ENCODE measurements at regions not wholly inside any gene's neighbourhood (a gene's known extent, or its start where the extent isn't known, plus 50 kb on each side); places are given as distances from the start of the nearest gene placed in this dataset.

GRCh38 chr11:112566124-112566523, 305.5 kb upstream of the PLET1 start:
- no peak for DNase-seq
- no peak overlapping the region for H3K27ac ChIP-seq (ENCODE audit: low read depth in 1 of 3, low read length in 2 of 3)

GRCh38 chr11:112570333-112570732, 309.7 kb upstream of the PLET1 start:
- Histone ChIP-seq H3K27ac (ENCODE audit: low read depth in 1 of 3, low read length in 2 of 3) (no peak overlapping the region), H3K27me3 (ENCODE audit: control insufficient read depth in 3 of 3, insufficient read depth in 3 of 3, low read length in 3 of 3) (peaks cover 0 to 5% (median 1%) of the 10 kb centered on the region in 3 donors), H3K36me3 (ENCODE audit: control insufficient read depth in 3 of 3, insufficient read depth in 2 of 3, low read depth in 1 of 3, low read length in 3 of 3) (no peaks in the 10 kb centered on the region), H3K4me3 (ENCODE audit: low read depth in 1 of 3, low read length in 3 of 3) (no peak overlapping the region), H3K4me1 (ENCODE audit: control insufficient read depth in 3 of 3, insufficient read depth in 2 of 3, low read depth in 1 of 3, low read length in 2 of 3) (no peaks in the 10 kb centered on the region), H3K9me3 (ENCODE audit: control insufficient read depth in 2 of 2, insufficient read depth in 1 of 2, low read depth in 1 of 2, low read length in 1 of 2) (no peaks in the 10 kb centered on the region)
- FAIRE-seq (no peak), DNase-seq (peak in 1 of 2 donors; percentile 16)
- WGBS, 3 donors, result 13 to 43% (median 37%) methylated on average over 6 of the region's 6 CpGs

More at GRCh38 chr11:112566124-112566523, 305.5 kb upstream of the PLET1 start:
- no peak overlapping the region for H3K4me3 ChIP-seq (ENCODE audit: low read depth in 1 of 3, low read length in 3 of 3)
- no peaks in the 10 kb centered on the region for H3K9me3 ChIP-seq (ENCODE audit: control insufficient read depth in 2 of 2, insufficient read depth in 1 of 2, low read depth in 1 of 2, low read length in 1 of 2)
- WGBS, 3 donors, result 68 to 76% (median 69%) methylated on average over 2 of the region's 2 CpGs
- H3K36me3 ChIP-seq (ENCODE audit: control insufficient read depth in 3 of 3, insufficient read depth in 2 of 3, low read depth in 1 of 3, low read length in 3 of 3), result no peaks in the 10 kb centered on the region
- peaks cover 0 to 3% (median 0%) of the 10 kb centered on the region in 3 donors for H3K4me1 ChIP-seq (ENCODE audit: control insufficient read depth in 3 of 3, insufficient read depth in 2 of 3, low read depth in 1 of 3, low read length in 2 of 3)
- H3K27me3 ChIP-seq (ENCODE audit: control insufficient read depth in 3 of 3, insufficient read depth in 3 of 3, low read length in 3 of 3), result peaks cover 0 to 5% (median 0%) of the 10 kb centered on the region in 3 donors
- FAIRE-seq, result no peak

- WGBS, 3 donors, result 56 to 71% (median 62%) methylated on average over 3 of the region's 3 CpGs
Measured at GRCh38 chr11:112579282-112579681, 318.6 kb upstream of the PLET1 start.

GRCh38 chr11:112580864-112581263, 320.2 kb upstream of the PLET1 start:
- no peak for FAIRE-seq

More at GRCh38 chr11:112579282-112579681, 318.6 kb upstream of the PLET1 start:
- no peak overlapping the region for H3K4me3 ChIP-seq (ENCODE audit: low read depth in 1 of 3, low read length in 3 of 3)
- no peak for FAIRE-seq
- no peak for DNase-seq
- no peak overlapping the region for H3K27ac ChIP-seq (ENCODE audit: low read depth in 1 of 3, low read length in 2 of 3)
- peaks cover 0 to 6% of the 10 kb centered on the region in 2 donors for H3K9me3 ChIP-seq (ENCODE audit: control insufficient read depth in 2 of 2, insufficient read depth in 1 of 2, low read depth in 1 of 2, low read length in 1 of 2)
- H3K27me3 ChIP-seq (ENCODE audit: control insufficient read depth in 3 of 3, insufficient read depth in 3 of 3, low read length in 3 of 3), result no peaks in the 10 kb centered on the region
- H3K36me3 ChIP-seq (ENCODE audit: control insufficient read depth in 3 of 3, insufficient read depth in 2 of 3, low read depth in 1 of 3, low read length in 3 of 3), result no peaks in the 10 kb centered on the region
- no peaks in the 10 kb centered on the region for H3K4me1 ChIP-seq (ENCODE audit: control insufficient read depth in 3 of 3, insufficient read depth in 2 of 3, low read depth in 1 of 3, low read length in 2 of 3)

GRCh38 chr11:112581747-112582146, 321.1 kb upstream of the PLET1 start:
- Histone ChIP-seq H3K27ac (ENCODE audit: low read depth in 1 of 3, low read length in 2 of 3) (no peak overlapping the region), H3K9me3 (ENCODE audit: control insufficient read depth in 2 of 2, insufficient read depth in 1 of 2, low read depth in 1 of 2, low read length in 1 of 2) (peaks cover 0 to 3% of the 10 kb centered on the region in 2 donors), H3K27me3 (ENCODE audit: control insufficient read depth in 3 of 3, insufficient read depth in 3 of 3, low read length in 3 of 3) (peaks cover 0 to 2% (median 0%) of the 10 kb centered on the region in 3 donors), H3K36me3 (ENCODE audit: control insufficient read depth in 3 of 3, insufficient read depth in 2 of 3, low read depth in 1 of 3, low read length in 3 of 3) (no peaks in the 10 kb centered on the region), H3K4me1 (ENCODE audit: control insufficient read depth in 3 of 3, insufficient read depth in 2 of 3, low read depth in 1 of 3, low read length in 2 of 3) (no peaks in the 10 kb centered on the region), H3K4me3 (ENCODE audit: low read depth in 1 of 3, low read length in 3 of 3) (no peak overlapping the region)
- no peak for FAIRE-seq
- 74 to 80% (median 76%) methylated on average over 4 of the region's 4 CpGs for WGBS, 3 donors
- no peak for DNase-seq

More at GRCh38 chr11:112580864-112581263, 320.2 kb upstream of the PLET1 start:
- no peak for DNase-seq
- no peaks in the 10 kb centered on the region for H3K4me1 ChIP-seq (ENCODE audit: control insufficient read depth in 3 of 3, insufficient read depth in 2 of 3, low read depth in 1 of 3, low read length in 2 of 3)
- H3K4me3 ChIP-seq (ENCODE audit: low read depth in 1 of 3, low read length in 3 of 3), result no peak overlapping the region
- peaks cover 0 to 1% (median 0%) of the 10 kb centered on the region in 3 donors for H3K27me3 ChIP-seq (ENCODE audit: control insufficient read depth in 3 of 3, insufficient read depth in 3 of 3, low read length in 3 of 3)
- no peaks in the 10 kb centered on the region for H3K36me3 ChIP-seq (ENCODE audit: control insufficient read depth in 3 of 3, insufficient read depth in 2 of 3, low read depth in 1 of 3, low read length in 3 of 3)
- H3K9me3 ChIP-seq (ENCODE audit: control insufficient read depth in 2 of 2, insufficient read depth in 1 of 2, low read depth in 1 of 2, low read length in 1 of 2), result peaks cover 0 to 3% of the 10 kb centered on the region in 2 donors
- H3K27ac ChIP-seq (ENCODE audit: low read depth in 1 of 3, low read length in 2 of 3), result no peak overlapping the region

- H3K4me3 ChIP-seq (ENCODE audit: low read depth in 1 of 3, low read length in 3 of 3), result no peak overlapping the region
- no peaks in the 10 kb centered on the region for H3K36me3 ChIP-seq (ENCODE audit: control insufficient read depth in 3 of 3, insufficient read depth in 2 of 3, low read depth in 1 of 3, low read length in 3 of 3)
- FAIRE-seq (no peak), DNase-seq (no peak)
- H3K27ac ChIP-seq (ENCODE audit: low read depth in 1 of 3, low read length in 2 of 3), result no peak overlapping the region
- no peaks in the 10 kb centered on the region for H3K4me1 ChIP-seq (ENCODE audit: control insufficient read depth in 3 of 3, insufficient read depth in 2 of 3, low read depth in 1 of 3, low read length in 2 of 3)
- H3K9me3 ChIP-seq (ENCODE audit: control insufficient read depth in 2 of 2, insufficient read depth in 1 of 2, low read depth in 1 of 2, low read length in 1 of 2), result peaks cover 0 to 3% of the 10 kb centered on the region in 2 donors
- H3K27me3 ChIP-seq (ENCODE audit: control insufficient read depth in 3 of 3, insufficient read depth in 3 of 3, low read length in 3 of 3), result peaks cover 0 to 2% (median 0%) of the 10 kb centered on the region in 3 donors
Measured at GRCh38 chr11:112582366-112582765, 321.7 kb upstream of the PLET1 start.

GRCh38 chr11:112583261-112583893, 322.7 kb upstream of the PLET1 start:
- Histone ChIP-seq H3K27me3 (ENCODE audit: control insufficient read depth in 3 of 3, insufficient read depth in 3 of 3, low read length in 3 of 3) (peaks cover 0 to 2% (median 0%) of the 10 kb centered on the region in 3 donors), H3K9me3 (ENCODE audit: control insufficient read depth in 2 of 2, insufficient read depth in 1 of 2, low read depth in 1 of 2, low read length in 1 of 2) (peaks cover 0 to 3% of the 10 kb centered on the region in 2 donors), H3K4me1 (ENCODE audit: control insufficient read depth in 3 of 3, insufficient read depth in 2 of 3, low read depth in 1 of 3, low read length in 2 of 3) (peaks cover 0 to under 1% (median 0%) of the 10 kb centered on the region in 3 donors), H3K27ac (ENCODE audit: low read depth in 1 of 3, low read length in 2 of 3) (no peak overlapping the region), H3K4me3 (ENCODE audit: low read depth in 1 of 3, low read length in 3 of 3) (no peak overlapping the region), H3K36me3 (ENCODE audit: control insufficient read depth in 3 of 3, insufficient read depth in 2 of 3, low read depth in 1 of 3, low read length in 3 of 3) (no peaks in the 10 kb centered on the region)
- no peak for DNase-seq
- 67 to 69% (median 69%) methylated on average over 8 of the region's 8 CpGs for WGBS, 3 donors
- FAIRE-seq, result no peak

GRCh38 chr11:112584672-112585071, 324.0 kb upstream of the PLET1 start:
- no peaks in the 10 kb centered on the region for H3K36me3 ChIP-seq (ENCODE audit: control insufficient read depth in 3 of 3, insufficient read depth in 2 of 3, low read depth in 1 of 3, low read length in 3 of 3)
- WGBS, 3 donors, result 46 to 67% (median 52%) methylated on average over 4 of the region's 4 CpGs
- FAIRE-seq (no peak), DNase-seq (no peak)
- H3K9me3 ChIP-seq (ENCODE audit: control insufficient read depth in 2 of 2, insufficient read depth in 1 of 2, low read depth in 1 of 2, low read length in 1 of 2), result peaks cover 0 to 2% of the 10 kb centered on the region in 2 donors
- H3K4me3 ChIP-seq (ENCODE audit: low read depth in 1 of 3, low read length in 3 of 3), result no peak overlapping the region
- H3K27ac ChIP-seq (ENCODE audit: low read depth in 1 of 3, low read length in 2 of 3), result no peak overlapping the region
- peaks cover 0 to 2% (median 0%) of the 10 kb centered on the region in 3 donors for H3K27me3 ChIP-seq (ENCODE audit: control insufficient read depth in 3 of 3, insufficient read depth in 3 of 3, low read length in 3 of 3)
- H3K4me1 ChIP-seq (ENCODE audit: control insufficient read depth in 3 of 3, insufficient read depth in 2 of 3, low read depth in 1 of 3, low read length in 2 of 3), result peaks cover 0 to 3% (median 2%) of the 10 kb centered on the region in 3 donors

GRCh38 chr11:112587664-112588063, 327.0 kb upstream of the PLET1 start:
- 62 to 77% (median 74%) methylated on average over 5 of the region's 5 CpGs for WGBS, 3 donors
- H3K27ac ChIP-seq (ENCODE audit: low read depth in 1 of 3, low read length in 2 of 3), result no peak overlapping the region
- H3K27me3 ChIP-seq (ENCODE audit: control insufficient read depth in 3 of 3, insufficient read depth in 3 of 3, low read length in 3 of 3), result peaks cover 0 to 4% (median 0%) of the 10 kb centered on the region in 3 donors
- FAIRE-seq (no peak), DNase-seq (no peak)
- peaks cover 0 to 3% (median 2%) of the 10 kb centered on the region in 3 donors for H3K4me1 ChIP-seq (ENCODE audit: control insufficient read depth in 3 of 3, insufficient read depth in 2 of 3, low read depth in 1 of 3, low read length in 2 of 3)
- H3K9me3 ChIP-seq (ENCODE audit: control insufficient read depth in 2 of 2, insufficient read depth in 1 of 2, low read depth in 1 of 2, low read length in 1 of 2), result no peaks in the 10 kb centered on the region
- H3K4me3 ChIP-seq (ENCODE audit: low read depth in 1 of 3, low read length in 3 of 3), result no peak overlapping the region
- no peaks in the 10 kb centered on the region for H3K36me3 ChIP-seq (ENCODE audit: control insufficient read depth in 3 of 3, insufficient read depth in 2 of 3, low read depth in 1 of 3, low read length in 3 of 3)
